IMR-90 (cell line): ENCODE measurements at regions not wholly inside any gene's neighbourhood (a gene's known extent, or its start where the extent isn't known, plus 50 kb on each side); places are given as distances from the start of the nearest gene placed in this dataset.
A peak's percentile ranks its signal among the peaks of the same experiment; 100 is the strongest.

Source experiments
- ATAC-seq: fragments of 200-7000 bp; cut with Tn5 transposase; 2 replicates; pipeline ENCODE4 v1.9.1; 2020; ENCODE audit warnings: low read depth, mild to moderate bottlenecking, moderate library complexity
- BruUV-seq: library from RNA; stranded (reverse); fragments of 400-500 nt; replicated peaks from 2 replicates; lab custom pipeline; 2021; lab: Mats Ljungman, UMichigan
- CTCF ChIA-PET: fragments of 300-600 bp; formaldehyde crosslinking; extraction: SDS; loops from one replicate; lab custom pipeline; 2021; ENCODE audit warnings: antibody characterized with exemption; lab: Yijun Ruan, JAX
- POLR2A ChIA-PET: fragments of 300-600 bp; sonication (Branson Sonifier 250); formaldehyde crosslinking; loops from one replicate; lab custom pipeline; 2022; ENCODE audit warnings: antibody characterized with exemption; ENCODE audit not compliant: unreplicated experiment; lab: Charles Lee
- DNase-seq: peaks from one replicate; pipeline ENCODE4 v3.0.0; 2013
- H2AFZ ChIP-seq: replicated peaks from 2 replicates; pipeline ENCODE3; 2013; ENCODE audit warnings: low read length, mild to moderate bottlenecking; ENCODE audit not compliant: poor library complexity
- H2AK5ac ChIP-seq: 2 replicates; pipeline ENCODE4 v1.6.1; 2013; ENCODE audit warnings: low read depth, low read length, inconsistent platforms
- H2AK9ac ChIP-seq: replicated peaks from 2 replicates; pipeline ENCODE3; 2013; ENCODE audit warnings: mild to moderate bottlenecking, low read depth, low read length, moderate library complexity; ENCODE audit not compliant: poor library complexity
- H2BK120ac ChIP-seq: 2 replicates; pipeline ENCODE4 v1.6.1; 2013; ENCODE audit warnings: low read depth, low read length, inconsistent platforms
- H2BK15ac ChIP-seq: 3 replicates; pipeline ENCODE4 v1.6.1; 2013; ENCODE audit warnings: low read depth, low read length, inconsistent platforms
- H2BK20ac ChIP-seq: 2 replicates; pipeline ENCODE4 v1.6.1; 2013; ENCODE audit warnings: low read depth, mild to moderate bottlenecking, inconsistent platforms, low read length, moderate library complexity
- H2BK5ac ChIP-seq: 2 replicates; pipeline ENCODE4 v1.6.1; 2013; ENCODE audit warnings: mild to moderate bottlenecking, low read depth, low read length, inconsistent platforms; ENCODE audit not compliant: poor library complexity, severe bottlenecking
- H3K14ac ChIP-seq: replicated peaks from 2 replicates; pipeline ENCODE4 v1.6.1; 2013; ENCODE audit warnings: low read depth, low read length, inconsistent platforms
- H3K18ac ChIP-seq: 2 replicates; pipeline ENCODE4 v1.6.1; 2013; ENCODE audit warnings: low read depth, low read length, control low read depth
- H3K23ac ChIP-seq: 2 replicates; pipeline ENCODE4 v1.6.1; 2013; ENCODE audit warnings: low read depth, low read length, inconsistent platforms
- H3K27ac ChIP-seq: 2 replicates; pipeline ENCODE4 v1.5.1; 2013; ENCODE audit warnings: mild to moderate bottlenecking, control low read depth, low read length; ENCODE audit not compliant: insufficient read depth
- H3K27me3 ChIP-seq: 2 replicates; pipeline ENCODE4 v1.6.1; 2013; ENCODE audit warnings: low read length; ENCODE audit not compliant: control insufficient read depth, insufficient read depth
- H3K36me3 ChIP-seq: 2 replicates; pipeline ENCODE4 v1.6.1; 2013; ENCODE audit warnings: low read length, mixed read lengths; ENCODE audit not compliant: control insufficient read depth, insufficient read depth
- H3K4ac ChIP-seq: 2 replicates; pipeline ENCODE4 v1.6.1; 2013; ENCODE audit warnings: low read depth, low read length, inconsistent platforms
- H3K4me1 ChIP-seq: 2 replicates; pipeline ENCODE4 v1.6.1; 2013; ENCODE audit warnings: low read length, mixed read lengths; ENCODE audit not compliant: control insufficient read depth, insufficient read depth
- H3K4me2 ChIP-seq: 2 replicates; pipeline ENCODE4 v1.6.1; 2013; ENCODE audit warnings: low read depth, mild to moderate bottlenecking, control low read depth, low read length, moderate library complexity
- H3K4me3 ChIP-seq: 2 replicates; pipeline ENCODE4 v1.5.1; 2013; ENCODE audit warnings: low read depth, mild to moderate bottlenecking, control low read depth, low read length, moderate library complexity; ENCODE audit not compliant: insufficient read depth
- H3K56ac ChIP-seq: 2 replicates; pipeline ENCODE4 v1.6.1; 2013; ENCODE audit warnings: low read length, inconsistent platforms; ENCODE audit not compliant: insufficient read depth; ENCODE audit errors: extremely low read depth
- H3K79me1 ChIP-seq, 2 experiments: 2 replicates each; pipeline ENCODE4 v1.6.1; 2013; ENCODE audit warnings: low read length in 2 of 2, inconsistent platforms in 1 of 2, low read depth in 1 of 2
- H3K9ac ChIP-seq: 2 replicates; pipeline ENCODE4 v1.6.1; 2013; ENCODE audit warnings: low read depth, low read length, control low read depth
- H3K9me1 ChIP-seq: 2 replicates; pipeline ENCODE4 v1.6.1; 2013; ENCODE audit warnings: low read length, inconsistent platforms; ENCODE audit not compliant: insufficient read depth
- H3K9me3 ChIP-seq: 2 replicates; pipeline ENCODE4 v1.6.1; 2013; ENCODE audit warnings: low read length; ENCODE audit not compliant: control insufficient read depth, insufficient read depth
- H4K20me1 ChIP-seq: 2 replicates; pipeline ENCODE4 v1.6.1; 2013; ENCODE audit warnings: low read length, inconsistent platforms; ENCODE audit not compliant: insufficient read depth
- H4K5ac ChIP-seq: 2 replicates; pipeline ENCODE4 v1.6.1; 2013; ENCODE audit warnings: mild to moderate bottlenecking, low read depth, low read length, control low read depth
- H4K8ac ChIP-seq, 2 experiments: 2 replicates each; pipeline ENCODE4 v1.6.1; 2013; ENCODE audit warnings: low read depth in 2 of 2, low read length in 2 of 2, control low read depth in 1 of 2, inconsistent platforms in 1 of 2
- H4K91ac ChIP-seq: 2 replicates; pipeline ENCODE4 v1.6.1; 2013; ENCODE audit warnings: low read depth, low read length, inconsistent platforms; ENCODE audit not compliant: insufficient read depth
- BHLHE40 ChIP-seq: fragments of 150-350 bp; IDR thresholded peaks from 2 replicates; pipeline ENCODE4 v1.6.1; 2016; ENCODE audit warnings: mild to moderate bottlenecking, low read depth, low read length
- CEBPB ChIP-seq: IDR thresholded peaks from 2 replicates; pipeline ENCODE4 v1.6.1; 2012; ENCODE audit warnings: low read depth, low read length, improper control_type of control experiment
- CHD1 ChIP-seq: IDR thresholded peaks from 2 replicates; pipeline ENCODE4 v1.6.1; 2012; ENCODE audit warnings: low read depth, low read length, improper control_type of control experiment
- CTCF ChIP-seq: conservative IDR thresholded peaks from 2 replicates; pipeline ENCODE4 v1.5.1; 2012; ENCODE audit warnings: mild to moderate bottlenecking, low read depth, low read length, improper control_type of control experiment
- ELK1 ChIP-seq: fragments of 150-350 bp; IDR thresholded peaks from 2 replicates; pipeline ENCODE4 v1.6.1; 2016; ENCODE audit warnings: low read depth, mild to moderate bottlenecking, low read length, moderate library complexity, borderline replicate concordance
- FOS ChIP-seq: fragments of 150-350 bp; IDR thresholded peaks from 2 replicates; pipeline ENCODE4 v1.6.1; 2016; ENCODE audit warnings: low read depth, low read length
- MAFK ChIP-seq: IDR thresholded peaks from 2 replicates; pipeline ENCODE4 v1.6.1; 2012; ENCODE audit warnings: low read depth, low read length, improper control_type of control experiment
- MAZ ChIP-seq: IDR thresholded peaks from 2 replicates; pipeline ENCODE4 v1.6.1; 2012; ENCODE audit warnings: low read depth, mild to moderate bottlenecking, low read length, improper control_type of control experiment, moderate library complexity, borderline replicate concordance
- MXI1 ChIP-seq: IDR thresholded peaks from 2 replicates; pipeline ENCODE4 v1.6.1; 2012; ENCODE audit warnings: low read depth, mild to moderate bottlenecking, low read length, moderate library complexity, borderline replicate concordance
- NFE2L2 ChIP-seq: fragments of 150-350 bp; IDR thresholded peaks from 2 replicates; pipeline ENCODE4 v1.6.1; 2016; ENCODE audit warnings: low read depth, mild to moderate bottlenecking, low read length
- POLR2A ChIP-seq: IDR thresholded peaks from 2 replicates; pipeline ENCODE4 v1.6.1; 2012; ENCODE audit warnings: mild to moderate bottlenecking, low read depth, low read length
- RAD21 ChIP-seq: IDR thresholded peaks from 2 replicates; pipeline ENCODE4 v1.6.1; 2012; ENCODE audit warnings: low read length, improper control_type of control experiment
- RCOR1 ChIP-seq: IDR thresholded peaks from 2 replicates; pipeline ENCODE4 v1.6.1; 2012; ENCODE audit warnings: mild to moderate bottlenecking, low read length, improper control_type of control experiment; ENCODE audit not compliant: insufficient replicate concordance
- RFX5 ChIP-seq: IDR thresholded peaks from 2 replicates; pipeline ENCODE4 v1.8.0; 2012; ENCODE audit warnings: low read depth, mild to moderate bottlenecking, low read length, moderate library complexity
- SMC3 ChIP-seq: fragments of 150-350 bp; IDR thresholded peaks from 2 replicates; pipeline ENCODE4 v1.6.1; 2016; ENCODE audit warnings: low read depth, mild to moderate bottlenecking, antibody characterized with exemption, low read length, moderate library complexity
- WGBS, 2 experiments: methylation state at CpG; one replicate each; pipeline versions ENCODE4 v1.1.5 to v1.1.7; 2013; ENCODE audit warnings: missing lambda C conversion rate in 2 of 2; ENCODE audit not compliant: insufficient read length in 1 of 2; ENCODE audit errors: extremely low coverage in 2 of 2; 5-methylcytosine and 5-hydroxymethylcytosine counted together
- dilution Hi-C: fragments of 300-500 bp; cut with HindIII; formaldehyde crosslinking; loops from one replicate; pipeline ENCODE4 v1.14.3; 2018; ENCODE audit warnings: low sequenced_read_pairs; ENCODE audit not compliant: unreplicated experiment
- in situ Hi-C: fragments of 300-500 bp; cut with MboI; formaldehyde crosslinking; loops from 3 replicates; pipeline ENCODE4 v1.14.3; 2019; ENCODE audit warnings: low sequenced_read_pairs, inconsistent platforms, mixed read lengths
- intact Hi-C: fragments of 100-400 bp; cut with micrococcal nuclease; formaldehyde crosslinking; loops from 2 replicates; pipeline ENCODE4 v1.10.0; 2022
- TF ChIP-seq, protein P1 (sequence below): fragments of 150-350 bp; IDR thresholded peaks from 2 replicates; pipeline ENCODE4 v1.6.1; 2017; ENCODE audit warnings: mild to moderate bottlenecking, antibody characterized with exemption, low read length, low read depth

- H4K5ac ChIP-seq = peak overlapping the region; percentile 1
- peak overlapping the region; percentile 74 for H3K4ac ChIP-seq
- H4K20me1 ChIP-seq = no peaks in the 10 kb centered on the region
- 0 out of 2 replicates have a peak, but pooled peaks cover 2% of the 10 kb centered on the region for H3K9me1 ChIP-seq
- H3K27me3 ChIP-seq = no peaks in the 10 kb centered on the region
- H3K79me1 ChIP-seq = no peaks in the 10 kb centered on the region
- ChIA-PET CTCF (no interaction called here), POLR2A (no interaction called here)
- no peaks in the 10 kb centered on the region for H3K9me3 ChIP-seq
- in situ Hi-C loops = no loop called here
- BruUV-seq = no TSS peak
- TF ChIP-seq, protein P1, sequence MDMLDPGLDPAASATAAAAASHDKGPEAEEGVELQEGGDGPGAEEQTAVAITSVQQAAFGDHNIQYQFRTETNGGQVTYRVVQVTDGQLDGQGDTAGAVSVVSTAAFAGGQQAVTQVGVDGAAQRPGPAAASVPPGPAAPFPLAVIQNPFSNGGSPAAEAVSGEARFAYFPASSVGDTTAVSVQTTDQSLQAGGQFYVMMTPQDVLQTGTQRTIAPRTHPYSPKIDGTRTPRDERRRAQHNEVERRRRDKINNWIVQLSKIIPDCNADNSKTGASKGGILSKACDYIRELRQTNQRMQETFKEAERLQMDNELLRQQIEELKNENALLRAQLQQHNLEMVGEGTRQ = no peak
- no peak for TF ChIP-seq FOS
- no peak for TF ChIP-seq SMC3
- TF ChIP-seq RFX5 = no peak
- TF ChIP-seq BHLHE40 = no peak
- no peak for TF ChIP-seq CEBPB
- TF ChIP-seq ELK1 = no peak
- no peak for TF ChIP-seq MAFK
- no peak for TF ChIP-seq NFE2L2
- no peak for TF ChIP-seq CTCF
- no peak for TF ChIP-seq RAD21
- no peak for TF ChIP-seq MAZ
- TF ChIP-seq POLR2A = no peak
- TF ChIP-seq RCOR1 = no peak
- no peak for TF ChIP-seq CHD1
- TF ChIP-seq MXI1 = no peak
- H2AFZ ChIP-seq = peak overlapping the region; percentile 12
- 57% methylated on average over 1 of the region's 4 CpGs; no CpG with 5 or more reads in 1 of the 2 experiments for WGBS, 2 experiments
- peak overlapping the region; percentile 87 for H3K18ac ChIP-seq
- H3K27ac ChIP-seq = peak overlapping the region; percentile 7; the same call in 1 of the 2 replicates
- no peaks in the 10 kb centered on the region for H3K36me3 ChIP-seq
- peak overlapping the region; percentile 35 to 62; a peak in 3 of 4 replicates for H4K8ac ChIP-seq
- no peak overlapping the region for H3K4me2 ChIP-seq
- H3K4me3 ChIP-seq = no peak overlapping the region
- H2BK15ac ChIP-seq = peak overlapping the region; percentile 12; the same call in 1 of the 3 replicates
- no peak overlapping the region for H3K23ac ChIP-seq
- peak overlapping the region; percentile 70 for H3K14ac ChIP-seq
- intact Hi-C loops = no loop called here
- H3K9ac ChIP-seq = no peak overlapping the region
- peaks cover 4% of the 10 kb centered on the region for H3K4me1 ChIP-seq
- H2BK5ac ChIP-seq = no peak overlapping the region
- no peak overlapping the region for H2AK9ac ChIP-seq
- no peak overlapping the region for H3K56ac ChIP-seq
- H2BK20ac ChIP-seq = peak overlapping the region; percentile 94
- H2BK120ac ChIP-seq = peak overlapping the region; percentile 83
- dilution Hi-C loops = no loop called here
- DNase-seq (peak; percentile 19), ATAC-seq (no peak)
- H2AK5ac ChIP-seq = peak overlapping the region; percentile 44; the same call in 1 of the 2 replicates
- H4K91ac ChIP-seq = peak overlapping the region; percentile 75
These were observed 844.1 kb downstream of the LTN1 start for GRCh38 chr21:28148400-28149064.
